T-helper 17 cell (primary cell): ENCODE measurements at regions not wholly inside any gene's neighbourhood (a gene's known extent, or its start where the extent isn't known, plus 50 kb on each side); places are given as distances from the start of the nearest gene placed in this dataset.

Experiments
- ATAC-seq: fragments of 150-1000 bp; cut with Tn5 transposase; 2 replicates; pipeline ENCODE4 v1.10.0; 2021; ENCODE audit warnings: mild to moderate bottlenecking, moderate library complexity
- DNase-seq, 3 donors: peaks; one replicate each; pipeline versions ENCODE4 v3.0.0 to v3.0.0-alpha.2; 2020 to 2021
- H3K9me3 ChIP-seq: one replicate; pipeline ENCODE4 v1.7.0; 2013; ENCODE audit warnings: low read length, mild to moderate bottlenecking; ENCODE audit not compliant: control insufficient read depth, poor library complexity, severe bottlenecking
- H3K27ac Mint-ChIP-seq: one replicate; pipeline ENCODE4 v1.8.0; 2022; ENCODE audit warnings: mild to moderate bottlenecking, moderate library complexity, mixed read lengths
- H3K27me3 Mint-ChIP-seq: one replicate; pipeline ENCODE4 v1.8.0; 2022; ENCODE audit warnings: mixed read lengths
- H3K36me3 Mint-ChIP-seq: one replicate; pipeline ENCODE4 v1.8.0; 2022; ENCODE audit warnings: low read depth, mixed read lengths
- H3K4me1 Mint-ChIP-seq: one replicate; pipeline ENCODE4 v1.8.0; 2022; ENCODE audit warnings: mild to moderate bottlenecking, mixed read lengths
- H3K4me3 Mint-ChIP-seq: one replicate; pipeline ENCODE4 v1.8.0; 2022; ENCODE audit warnings: mild to moderate bottlenecking, moderate library complexity, mixed read lengths

- ATAC-seq (no peak), DNase-seq (no peak)
- H3K9me3 ChIP-seq: no peaks in the 10 kb centered on the region
- Mint-ChIP-seq H3K27me3 (peaks cover 22% of the 10 kb centered on the region), H3K36me3 (peaks cover 9% of the 10 kb centered on the region), H3K27ac (no peak overlapping the region), H3K4me3 (no peak overlapping the region), H3K4me1 (peaks cover 13% of the 10 kb centered on the region)
Measured at GRCh38 chr13:44086389-44086788, 206.7 kb downstream of the LACC1 start.

DNA sequence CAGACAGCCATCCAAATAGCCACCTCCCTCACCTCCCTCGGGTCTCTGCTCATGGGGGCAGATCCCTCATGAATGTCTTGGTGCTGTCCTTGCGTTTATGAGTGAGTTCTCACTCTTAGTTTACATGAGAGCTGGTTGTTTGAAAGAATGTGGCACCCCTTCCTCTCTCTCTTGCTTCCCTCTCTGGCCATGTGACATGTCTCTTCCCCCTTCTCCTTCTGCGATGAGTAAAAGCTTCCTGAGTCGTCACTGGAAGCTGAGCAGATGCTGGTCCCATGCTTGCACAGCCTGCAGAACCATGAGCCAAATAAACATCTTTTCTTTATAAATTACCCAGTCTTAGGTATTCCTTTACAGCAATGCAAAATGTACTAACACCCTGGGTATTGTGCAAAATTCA is 208.7 kb downstream of the LACC1 start:
- no peak for ATAC-seq

DNA sequence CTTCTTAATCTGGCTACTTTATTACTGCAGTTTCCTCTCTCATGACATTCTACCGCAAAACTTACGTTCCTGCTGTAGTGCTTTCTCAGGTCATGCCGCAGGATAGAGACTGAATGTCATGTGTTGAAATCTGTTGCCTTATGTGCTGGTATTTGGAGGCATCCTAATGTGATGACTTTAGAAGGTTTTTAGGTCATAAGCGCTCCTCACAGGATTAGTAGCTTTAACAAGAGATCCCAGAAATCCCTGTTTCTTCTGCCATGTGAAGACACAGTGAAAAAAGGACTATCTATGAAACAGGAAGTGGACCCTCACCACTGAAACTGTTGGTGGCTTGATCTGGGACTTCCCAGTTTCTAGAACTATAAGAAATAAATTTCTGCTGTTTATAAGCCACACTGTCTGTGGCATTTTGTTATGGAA is 209.3 kb downstream of the LACC1 start:
- DNase-seq: no peak
- peaks cover 13% of the 10 kb centered on the region for H3K4me1 Mint-ChIP-seq
- no peaks in the 10 kb centered on the region for H3K9me3 ChIP-seq
- peak; percentile 54 for ATAC-seq
- H3K27me3 Mint-ChIP-seq: peaks cover 30% of the 10 kb centered on the region
- no peak overlapping the region for H3K4me3 Mint-ChIP-seq
- peak overlapping the region; percentile 29 for H3K27ac Mint-ChIP-seq
- H3K36me3 Mint-ChIP-seq: peaks cover 9% of the 10 kb centered on the region

More for the DNA sequence above, 208.7 kb downstream of the LACC1 start:
- no peak overlapping the region for H3K4me3 Mint-ChIP-seq
- H3K36me3 Mint-ChIP-seq: peaks cover 9% of the 10 kb centered on the region
- no peaks in the 10 kb centered on the region for H3K9me3 ChIP-seq
- H3K27ac Mint-ChIP-seq: no peak overlapping the region
- peaks cover 13% of the 10 kb centered on the region for H3K4me1 Mint-ChIP-seq
- DNase-seq: no peak
- H3K27me3 Mint-ChIP-seq: peaks cover 26% of the 10 kb centered on the region

- Mint-ChIP-seq H3K27ac (peak overlapping the region; percentile 29), H3K4me1 (peaks cover 13% of the 10 kb centered on the region), H3K4me3 (peak overlapping the region; percentile 3), H3K27me3 (peaks cover 34% of the 10 kb centered on the region), H3K36me3 (peaks cover 9% of the 10 kb centered on the region)
- H3K9me3 ChIP-seq: no peaks in the 10 kb centered on the region
- no peak for DNase-seq
- peak; percentile 55 for ATAC-seq
Measured at GRCh38 chr13:44089452-44089851, 209.7 kb downstream of the LACC1 start.

DNA sequence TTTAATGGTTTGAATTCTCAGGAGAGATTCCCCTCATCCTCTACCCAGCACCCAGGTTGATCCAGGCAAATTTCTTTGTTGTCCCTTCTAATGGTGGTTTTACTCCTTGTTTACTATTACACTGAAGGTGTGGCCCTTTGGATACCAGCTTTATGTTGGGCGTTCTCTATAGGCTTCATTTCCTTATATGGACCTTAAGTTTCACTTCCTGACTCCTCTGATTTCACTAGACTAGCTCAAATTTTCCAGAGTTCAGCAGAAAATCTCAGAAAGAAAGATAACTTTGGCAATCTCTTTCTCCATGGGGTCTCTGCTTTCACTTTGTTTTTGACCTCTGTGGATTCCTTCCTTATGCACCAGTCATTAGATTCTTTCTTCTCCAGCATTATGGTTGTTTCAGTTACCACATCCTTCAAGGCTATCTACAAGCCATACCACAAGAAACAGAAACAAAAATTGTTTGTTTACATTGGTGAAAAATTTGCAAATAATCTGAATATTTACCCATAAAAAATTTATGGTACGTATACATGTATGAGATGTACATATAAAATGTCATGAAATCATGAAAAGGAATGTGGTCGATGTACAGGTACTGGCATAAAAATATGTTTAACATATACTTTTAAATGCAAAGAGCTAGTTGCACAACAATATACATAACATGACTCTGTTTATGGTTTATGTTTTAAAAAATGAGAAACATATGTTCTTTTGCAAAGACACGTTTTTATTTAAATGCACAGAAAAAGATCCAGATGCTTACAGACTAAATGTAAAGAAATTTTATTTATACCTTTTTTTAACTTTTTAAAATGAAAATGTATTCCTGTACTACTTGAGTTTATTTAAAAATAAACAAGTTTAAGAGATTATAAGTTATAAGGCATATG is 212.6 kb downstream of the LACC1 start:
- Mint-ChIP-seq H3K27me3 (peaks cover 36% of the 10 kb centered on the region), H3K36me3 (peaks cover 6% of the 10 kb centered on the region), H3K4me1 (peaks cover 13% of the 10 kb centered on the region), H3K4me3 (no peak overlapping the region), H3K27ac (no peak overlapping the region)
- DNase-seq (no peak), ATAC-seq (no peak)
- H3K9me3 ChIP-seq: no peaks in the 10 kb centered on the region

- H3K4me3 Mint-ChIP-seq: no peak overlapping the region
- no peaks in the 10 kb centered on the region for H3K36me3 Mint-ChIP-seq
- peaks cover 22% of the 10 kb centered on the region for H3K27me3 Mint-ChIP-seq
- peaks cover 8% of the 10 kb centered on the region for H3K4me1 Mint-ChIP-seq
- no peaks in the 10 kb centered on the region for H3K9me3 ChIP-seq
- H3K27ac Mint-ChIP-seq: no peak overlapping the region
- DNase-seq (no peak), ATAC-seq (no peak)
Measured at GRCh38 chr13:44093607-44094564, 214.2 kb downstream of the LACC1 start.

- Mint-ChIP-seq H3K4me3 (no peak overlapping the region), H3K36me3 (no peaks in the 10 kb centered on the region), H3K4me1 (no peaks in the 10 kb centered on the region), H3K27ac (no peak overlapping the region), H3K27me3 (peaks cover 22% of the 10 kb centered on the region)
- ATAC-seq: no peak
- DNase-seq: no peak
- no peaks in the 10 kb centered on the region for H3K9me3 ChIP-seq
Measured at GRCh38 chr13:44096901-44097300, 217.2 kb downstream of the LACC1 start.

DNA sequence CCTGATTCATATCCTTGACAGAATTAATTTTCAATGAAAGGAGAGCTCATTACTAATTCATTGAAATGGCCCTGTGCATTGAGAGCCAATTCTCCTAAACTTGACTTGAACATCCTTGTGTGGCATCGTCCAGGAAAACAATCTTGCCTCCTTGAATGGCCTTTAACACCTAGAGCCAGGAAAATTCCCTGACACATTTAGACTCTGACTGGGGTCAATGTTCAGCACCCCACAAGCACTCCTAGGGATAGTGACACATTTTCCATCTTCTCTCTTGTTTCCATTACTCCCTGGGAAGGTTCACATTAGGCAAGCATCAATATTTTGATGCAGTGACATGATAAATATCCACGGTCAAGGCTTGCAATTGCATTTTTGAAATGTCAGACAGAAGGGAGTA is 218.9 kb downstream of the LACC1 start:
- Mint-ChIP-seq H3K4me1 (no peaks in the 10 kb centered on the region), H3K27me3 (peaks cover 17% of the 10 kb centered on the region), H3K4me3 (no peak overlapping the region), H3K36me3 (no peaks in the 10 kb centered on the region), H3K27ac (no peak overlapping the region)
- ATAC-seq: no peak
- no peaks in the 10 kb centered on the region for H3K9me3 ChIP-seq
- DNase-seq: no peak

GRCh38 chr13:44101347-44102083 is 221.8 kb downstream of the LACC1 start:
- no peak for DNase-seq
- H3K9me3 ChIP-seq: no peaks in the 10 kb centered on the region
- ATAC-seq: no peak
- Mint-ChIP-seq H3K4me1 (no peaks in the 10 kb centered on the region), H3K27me3 (peaks cover 17% of the 10 kb centered on the region), H3K4me3 (no peak overlapping the region), H3K27ac (no peak overlapping the region), H3K36me3 (no peaks in the 10 kb centered on the region)

GRCh38 chr13:44103429-44104196 is 223.9 kb downstream of the LACC1 start:
- Mint-ChIP-seq H3K4me3 (no peak overlapping the region), H3K27me3 (peaks cover 31% of the 10 kb centered on the region), H3K4me1 (no peaks in the 10 kb centered on the region), H3K36me3 (no peaks in the 10 kb centered on the region), H3K27ac (no peak overlapping the region)
- DNase-seq (no peak), ATAC-seq (no peak)
- H3K9me3 ChIP-seq: no peaks in the 10 kb centered on the region

- ATAC-seq: no peak
- H3K27ac Mint-ChIP-seq: no peak overlapping the region
Measured at GRCh38 chr13:44104197-44104490, 224.4 kb downstream of the LACC1 start.

GRCh38 chr13:44104969-44105368 is 225.3 kb downstream of the LACC1 start:
- H3K36me3 Mint-ChIP-seq: no peaks in the 10 kb centered on the region
- DNase-seq: no peak
- no peak overlapping the region for H3K27ac Mint-ChIP-seq
- no peaks in the 10 kb centered on the region for H3K4me1 Mint-ChIP-seq
- ATAC-seq: no peak
- no peaks in the 10 kb centered on the region for H3K9me3 ChIP-seq
- no peak overlapping the region for H3K4me3 Mint-ChIP-seq
- peaks cover 31% of the 10 kb centered on the region for H3K27me3 Mint-ChIP-seq

More at GRCh38 chr13:44104197-44104490, 224.4 kb downstream of the LACC1 start:
- Mint-ChIP-seq H3K4me1 (no peaks in the 10 kb centered on the region), H3K36me3 (no peaks in the 10 kb centered on the region), H3K27me3 (peaks cover 31% of the 10 kb centered on the region), H3K4me3 (no peak overlapping the region)
- H3K9me3 ChIP-seq: no peaks in the 10 kb centered on the region
- no peak for DNase-seq
